PFSK-1 (cell line): ENCODE measurements at regions not wholly inside any gene's neighbourhood (a gene's known extent, or its start where the extent isn't known, plus 50 kb on each side); places are given as distances from the start of the nearest gene placed in this dataset.

ENCODE experiments used
- FOXP2 ChIP-seq: optimal IDR thresholded peaks from 2 replicates; pipeline ENCODE3; 2011; ENCODE audit warnings: borderline replicate concordance, control low read depth, inconsistent platforms; ENCODE audit not compliant: insufficient read depth; ENCODE audit errors: extremely low read length, extremely low read depth
- POLR2AphosphoS5 ChIP-seq: IDR thresholded peaks from 2 replicates; pipeline ENCODE4 v1.6.1; 2012; ENCODE audit warnings: low read depth, mild to moderate bottlenecking, control low read depth, low read length, moderate library complexity
- REST ChIP-seq, 2 experiments: IDR thresholded peaks; 2 replicates each; pipeline versions ENCODE4 v1.6.1 to v1.8.0; 2011 to 2012; ENCODE audit warnings: low read depth in 2 of 2, low read length in 2 of 2, control low read depth in 1 of 2, inconsistent platforms in 1 of 2, mild to moderate bottlenecking in 1 of 2, moderate library complexity in 1 of 2; ENCODE audit not compliant: insufficient read depth in 1 of 2
- SIN3A ChIP-seq: IDR thresholded peaks from 2 replicates; pipeline ENCODE4 v1.6.1; 2012; ENCODE audit warnings: mild to moderate bottlenecking, low read length, moderate library complexity, borderline replicate concordance; ENCODE audit not compliant: insufficient read depth
- TAF1 ChIP-seq: IDR thresholded peaks from 2 replicates; pipeline ENCODE4 v1.6.1; 2012; ENCODE audit warnings: low read length, control low read depth, borderline replicate concordance; ENCODE audit not compliant: insufficient read depth

DNA sequence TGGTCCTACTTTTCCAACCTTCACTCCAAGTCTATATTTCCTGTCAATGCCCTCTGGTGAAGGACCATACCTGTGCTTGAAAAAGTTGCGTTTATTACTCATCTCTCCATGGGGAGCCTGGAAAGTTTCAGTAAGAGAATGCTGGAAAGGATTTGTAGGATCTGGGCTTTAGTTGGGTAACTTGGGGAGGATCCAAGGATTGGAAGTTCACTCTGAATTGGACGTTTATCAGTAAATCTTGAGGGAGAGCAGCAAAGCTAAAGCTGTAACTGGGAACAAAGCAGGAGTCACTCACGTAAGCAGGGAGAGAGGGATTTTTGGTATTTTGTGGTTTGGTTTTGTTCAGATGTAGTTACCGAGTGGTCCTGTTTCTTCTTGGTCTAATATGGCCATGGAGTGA lies 51.4 kb upstream of the NPVF start:
- TF ChIP-seq SIN3A (no peak), REST (IDR thresholded peaks at IDR 0.05; ENCODE audit: insufficient read depth in 1 of 2, low read depth in 2 of 2, low read length in 2 of 2) (no peak), POLR2AphosphoS5 (no peak), TAF1 (no peak), FOXP2 (no peak)

DNA sequence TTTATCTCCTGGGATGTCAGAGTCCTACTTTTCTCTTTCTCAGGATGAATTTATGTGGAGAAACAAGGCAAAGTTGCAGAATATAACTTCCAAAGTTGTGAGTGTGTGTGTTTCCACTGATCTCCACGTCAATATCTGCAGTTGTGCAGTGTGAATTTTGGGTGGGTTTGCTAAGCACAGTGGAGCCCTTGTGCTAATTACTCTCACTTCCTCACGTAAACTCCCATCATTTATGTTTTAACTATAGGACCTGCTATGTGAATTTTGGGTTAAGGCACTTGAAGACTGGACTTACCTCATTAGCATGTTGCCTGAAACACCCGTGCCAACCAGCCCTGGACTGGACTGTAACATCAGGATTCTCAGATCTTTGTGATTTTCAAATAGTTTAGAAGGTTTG lies 51.9 kb upstream of the NPVF start:
- TF ChIP-seq FOXP2 (no peak), POLR2AphosphoS5 (no peak), SIN3A (no peak), TAF1 (no peak), REST (IDR thresholded peaks at IDR 0.05; ENCODE audit: insufficient read depth in 1 of 2, low read depth in 2 of 2, low read length in 2 of 2) (no peak)

- no peak for TF ChIP-seq REST (IDR thresholded peaks at IDR 0.05; ENCODE audit: insufficient read depth in 1 of 2, low read depth in 2 of 2, low read length in 2 of 2)
- no peak for TF ChIP-seq TAF1
- no peak for TF ChIP-seq FOXP2
These were observed 53.9 kb upstream of the NPVF start for GRCh38 chr7:25282194-25282593.

- TF ChIP-seq TAF1 (no peak), FOXP2 (no peak), POLR2AphosphoS5 (no peak), REST (IDR thresholded peaks at IDR 0.05; ENCODE audit: insufficient read depth in 1 of 2, low read depth in 2 of 2, low read length in 2 of 2) (no peak), SIN3A (no peak)
These were observed 58.5 kb upstream of the NPVF start for GRCh38 chr7:25286756-25287155.

DNA sequence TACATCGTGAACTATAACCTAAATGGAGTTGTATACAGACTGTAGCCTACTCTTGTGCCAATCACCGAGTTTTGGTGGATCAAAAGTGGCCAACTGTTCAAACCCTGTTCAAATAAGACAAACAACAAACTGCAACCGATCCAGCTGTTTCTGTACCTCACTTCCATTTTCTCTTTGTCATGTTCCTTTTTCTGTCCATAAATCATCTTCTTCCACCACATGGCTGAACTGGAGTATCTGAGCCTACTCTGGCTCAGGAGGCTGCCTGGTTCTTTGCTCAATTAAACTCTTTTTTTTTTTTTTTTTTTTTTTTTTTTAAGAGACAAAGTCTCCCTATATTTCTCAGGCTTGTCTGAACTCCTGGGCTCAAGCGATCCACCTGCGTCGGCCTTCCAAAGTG lies 59.0 kb upstream of the NPVF start:
- TF ChIP-seq REST (IDR thresholded peaks at IDR 0.05; ENCODE audit: insufficient read depth in 1 of 2, low read depth in 2 of 2, low read length in 2 of 2), result no peak
- TF ChIP-seq SIN3A, result no peak
- no peak for TF ChIP-seq FOXP2
